GM21390 (cell line): ENCODE measurements at regions not wholly inside any gene's neighbourhood (a gene's known extent, or its start where the extent isn't known, plus 50 kb on each side); places are given as distances from the start of the nearest gene placed in this dataset.
"Not testable (repeated sequence)": the region's sequence is repeated elsewhere in the genome, so short reads cannot be mapped to it uniquely, and the experiment has no call there.

Experiments used
- ATAC-seq: cut with Tn5 transposase; IDR thresholded peaks from one replicate; pipeline ENCODE4 v1.9.1; 2021; ENCODE audit not compliant: unreplicated experiment

DNA sequence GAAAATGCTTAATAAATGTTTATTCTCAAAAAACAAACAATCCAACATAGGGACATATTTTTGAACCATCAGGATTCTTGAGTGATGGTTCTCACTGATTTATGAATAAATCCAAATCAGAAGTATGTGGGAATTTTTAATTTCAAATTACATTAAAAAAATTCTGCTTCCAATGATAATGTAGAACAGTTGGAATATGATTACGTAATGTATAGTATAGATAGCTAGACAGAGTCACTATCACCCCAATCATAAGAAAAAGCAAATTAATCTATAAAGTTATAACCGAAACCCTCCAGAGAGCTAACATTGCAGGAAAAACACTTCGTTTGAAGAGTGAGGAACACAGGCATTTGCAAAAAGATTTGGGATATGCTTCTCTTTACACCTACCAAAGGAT, 1600.6 kb upstream of the B3GALT2 start:
- ATAC-seq: no peak

DNA sequence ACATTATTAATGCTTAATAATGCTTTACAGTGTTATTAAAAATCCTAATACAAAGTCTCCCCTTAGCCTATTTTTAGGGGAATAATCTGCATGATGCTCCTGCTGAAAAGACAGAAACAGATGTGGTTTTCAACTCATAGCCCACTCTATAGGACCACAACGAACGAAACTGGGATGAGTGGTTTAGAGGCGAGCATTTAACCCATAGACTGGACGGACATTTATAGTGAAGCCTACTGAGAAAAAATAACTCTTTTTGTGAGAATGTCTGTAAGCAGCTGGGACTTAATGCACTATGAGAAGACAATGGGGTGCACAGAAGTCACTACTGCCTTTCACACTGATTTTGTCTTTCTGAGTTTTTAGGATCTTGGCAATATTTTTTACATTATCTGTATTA, 1599.6 kb upstream of the B3GALT2 start:
- ATAC-seq: no peak

DNA sequence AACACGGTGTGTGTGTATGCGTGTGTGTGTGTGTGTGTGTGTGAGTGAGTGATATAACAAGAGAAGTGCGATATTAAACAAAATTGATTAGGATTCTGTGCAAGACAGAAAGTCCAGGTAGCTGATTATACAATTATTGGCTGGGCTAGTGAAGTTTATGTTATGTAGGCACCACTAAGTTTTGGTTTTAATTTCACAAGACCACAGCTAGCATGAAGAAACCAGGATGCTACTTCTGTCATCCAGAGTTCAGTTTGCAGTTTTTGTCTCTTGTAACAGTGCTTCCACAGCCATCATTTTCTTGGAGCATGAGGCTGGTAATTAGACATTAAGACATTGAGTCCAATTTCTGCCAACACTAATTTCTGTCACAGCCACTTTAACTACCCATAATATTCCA, 1590.2 kb upstream of the B3GALT2 start:
- ATAC-seq: no peak

DNA sequence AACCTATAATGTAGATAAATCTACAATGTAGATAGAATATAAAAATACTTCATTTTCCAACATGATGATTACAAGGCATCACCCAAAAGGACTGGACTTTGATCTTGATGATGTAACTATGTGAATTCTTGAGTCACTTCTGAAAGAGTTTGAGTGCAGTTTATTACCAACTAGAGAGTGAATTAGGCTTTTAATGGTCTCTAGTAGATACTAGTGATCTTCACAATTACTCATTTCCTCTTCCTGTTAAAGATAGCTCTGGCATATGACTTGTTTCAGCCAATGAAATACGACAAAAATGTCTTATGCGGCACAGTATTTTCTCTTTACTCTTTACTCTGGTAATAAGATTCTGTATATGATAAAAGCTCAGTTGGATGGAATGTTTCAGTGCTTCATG, 1588.1 kb upstream of the B3GALT2 start:
- no peak for ATAC-seq

DNA sequence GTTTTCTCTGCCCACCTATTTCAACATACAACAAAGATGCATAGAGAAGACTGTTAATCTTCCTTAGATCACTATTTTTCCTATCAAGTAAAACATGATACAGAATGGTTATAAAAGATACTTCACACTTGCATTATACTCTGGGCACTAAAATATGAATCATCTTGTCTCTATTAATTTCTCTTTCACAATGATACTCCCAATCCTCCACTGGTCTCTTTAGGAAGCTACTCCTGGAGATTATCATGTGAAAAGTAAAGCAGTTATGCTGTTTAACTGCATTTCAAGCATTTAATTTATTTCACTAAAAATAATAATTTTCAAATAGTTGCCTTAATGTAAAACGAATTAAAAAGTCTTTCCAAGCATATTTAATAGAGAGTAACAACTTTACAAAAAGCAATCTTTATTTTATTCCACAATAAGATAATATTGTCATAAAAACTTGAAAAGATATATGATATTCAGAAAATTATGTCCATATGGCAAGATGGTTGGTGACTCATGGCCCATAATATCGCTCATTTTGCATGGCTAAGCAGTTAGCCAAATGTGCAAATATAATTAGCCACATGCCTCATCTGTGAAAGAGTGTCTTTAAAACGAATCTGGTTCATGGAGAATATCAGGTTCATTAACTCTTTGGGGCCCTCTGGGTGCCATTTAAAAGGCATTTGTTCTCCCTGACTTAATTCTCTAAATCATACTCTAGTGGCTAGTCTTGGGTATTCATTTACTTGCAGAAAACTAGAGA, 1569.0 kb upstream of the B3GALT2 start:
- no peak for ATAC-seq

DNA sequence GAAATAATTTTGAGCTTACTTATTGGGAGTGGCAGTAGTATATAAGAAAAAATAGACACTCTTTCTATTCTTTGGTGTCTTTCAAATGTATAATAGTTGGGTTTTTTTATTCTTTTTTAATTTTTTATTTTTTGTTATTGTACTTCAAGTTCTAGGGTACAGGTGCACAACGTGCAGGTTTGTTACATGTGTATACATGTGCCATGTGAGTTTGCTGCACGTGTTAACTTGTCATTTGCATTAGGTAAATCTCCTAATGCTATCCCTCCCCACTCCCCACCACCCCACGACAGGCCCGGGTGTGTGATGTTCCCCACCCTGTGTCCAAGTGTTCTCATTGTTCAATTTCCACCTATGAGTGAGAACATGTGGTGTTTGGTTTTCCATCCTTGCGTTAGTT, 1552.4 kb upstream of the B3GALT2 start:
- ATAC-seq: not testable (repeated sequence)

DNA sequence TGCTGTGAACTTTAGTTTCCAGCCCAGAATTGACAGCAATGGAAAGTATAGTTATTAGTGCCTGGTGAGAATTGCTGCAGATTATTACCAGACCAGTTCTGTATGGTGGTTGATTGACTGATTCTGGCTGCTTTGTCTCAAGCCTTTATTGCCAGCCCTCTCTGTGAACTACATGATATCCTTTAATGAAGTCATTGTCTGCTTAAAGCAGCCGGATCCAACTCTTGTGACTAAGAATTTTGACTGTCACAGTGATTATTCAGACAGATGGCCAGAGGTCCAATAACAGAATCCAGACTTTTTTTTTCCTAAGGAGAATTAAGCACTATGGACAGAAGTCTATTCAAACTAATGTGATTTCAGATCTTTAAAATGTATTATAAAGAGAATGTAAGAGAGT, 1548.6 kb upstream of the B3GALT2 start:
- no peak for ATAC-seq

DNA sequence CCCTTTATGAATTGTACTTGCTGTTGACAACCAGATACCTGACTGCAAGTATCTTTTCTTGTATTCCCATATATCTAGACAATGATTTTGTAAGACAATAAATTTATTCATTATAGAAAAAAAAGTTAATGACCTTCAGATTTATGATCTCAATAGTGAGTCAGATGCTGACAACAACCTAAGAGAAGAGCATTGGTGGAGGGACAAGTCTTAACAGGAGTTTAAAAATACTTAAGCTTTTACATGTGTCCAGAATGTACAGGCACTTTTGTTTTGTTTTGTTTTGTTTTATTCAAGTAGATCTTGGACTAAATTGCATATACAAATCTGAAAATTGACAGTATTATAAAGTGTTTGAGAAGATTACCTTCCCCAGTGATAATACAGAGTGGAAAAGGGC, 1544.6 kb upstream of the B3GALT2 start:
- ATAC-seq: no peak

DNA sequence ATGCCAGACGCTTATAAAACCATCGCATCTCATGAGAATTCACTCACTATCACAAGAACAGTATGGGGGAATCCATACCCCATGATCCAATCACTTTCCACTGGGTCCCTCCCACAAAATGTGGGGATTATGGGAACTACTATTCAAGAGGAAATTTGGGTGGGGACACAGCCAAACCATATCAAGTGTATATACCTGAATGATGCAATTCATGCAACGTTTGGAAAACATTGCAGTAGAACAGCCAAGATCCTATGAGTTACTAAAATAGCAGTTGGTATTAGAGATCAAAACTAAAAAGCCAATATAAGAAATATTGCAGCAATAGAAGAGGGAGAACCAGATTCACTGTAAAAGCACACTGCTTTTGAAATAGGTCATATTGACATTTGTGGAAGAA, 1543.9 kb upstream of the B3GALT2 start:
- no peak for ATAC-seq

DNA sequence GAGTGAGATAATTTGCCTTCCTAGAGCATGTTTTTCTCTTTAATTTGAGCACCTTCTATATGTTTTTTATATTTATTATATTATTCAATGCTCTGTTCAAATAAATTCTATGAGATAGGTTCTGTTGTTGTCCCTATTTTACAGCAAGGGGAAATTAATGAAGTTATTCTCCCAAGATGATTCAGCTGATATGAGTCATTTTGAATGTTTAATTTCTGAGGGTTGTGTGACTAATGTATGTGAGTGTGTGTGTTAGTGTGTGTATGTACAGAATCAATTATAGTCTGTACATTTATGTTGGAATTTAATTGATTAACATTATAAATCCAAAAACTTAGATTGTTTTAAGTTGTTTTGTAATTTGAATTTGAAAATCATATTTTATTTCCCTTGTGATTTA, 1536.7 kb upstream of the B3GALT2 start:
- no peak for ATAC-seq

DNA sequence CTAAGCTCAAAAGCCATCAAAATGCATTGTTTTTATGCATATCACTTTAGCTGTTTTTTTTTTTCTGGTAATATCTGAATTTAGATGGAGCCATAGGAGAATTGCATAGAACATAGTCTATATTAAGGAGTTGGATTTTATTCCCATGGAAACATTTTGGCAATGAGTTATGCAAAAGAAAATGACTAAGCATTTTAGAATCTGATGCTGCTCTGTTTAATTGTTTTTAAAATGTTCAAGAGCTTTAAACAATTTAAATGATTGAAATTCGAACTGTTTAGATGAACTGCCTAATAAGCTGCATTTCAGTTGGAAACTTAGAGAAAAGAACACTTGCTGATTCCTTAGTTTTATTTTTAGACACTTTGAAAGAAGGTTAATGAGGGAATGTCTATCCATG, 1531.5 kb upstream of the B3GALT2 start:
- ATAC-seq: no peak

DNA sequence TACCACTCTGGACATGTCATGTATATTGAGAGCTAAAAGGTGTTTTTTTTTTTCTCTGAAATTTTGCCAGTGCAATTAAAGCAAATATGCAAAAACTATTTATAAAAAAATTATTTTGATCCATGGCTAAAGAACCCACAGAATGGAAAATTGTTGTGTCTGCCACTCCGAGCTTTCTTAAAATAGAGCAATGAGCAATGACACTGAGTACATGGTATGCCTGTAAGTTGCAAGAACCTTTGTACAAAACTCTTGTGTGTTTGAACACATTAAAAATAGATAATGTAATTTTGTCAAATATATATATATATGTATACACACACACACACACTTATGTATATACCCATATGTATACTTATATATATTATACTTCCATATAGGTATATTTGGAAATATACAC, 1530.9 kb upstream of the B3GALT2 start:
- no peak for ATAC-seq

DNA sequence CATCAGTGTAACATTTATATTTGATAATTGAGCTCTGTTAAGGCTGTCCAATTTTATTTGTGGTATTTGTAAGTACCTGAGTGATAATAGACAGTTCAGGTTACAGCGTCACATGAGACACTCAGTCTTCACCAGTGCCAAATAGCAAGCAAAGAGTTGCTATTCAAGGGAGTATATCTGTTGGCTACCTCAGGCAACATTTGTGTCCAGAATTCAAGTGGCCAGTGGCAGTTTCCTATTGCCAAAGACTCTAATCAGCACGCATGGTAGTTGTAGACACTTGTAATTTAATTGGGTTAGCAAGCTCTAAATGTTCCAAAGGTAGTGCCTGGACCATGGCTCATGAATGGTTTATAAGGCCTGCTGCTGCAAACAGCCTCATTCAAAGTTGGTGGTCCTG, 1524.3 kb upstream of the B3GALT2 start:
- ATAC-seq: no peak

DNA sequence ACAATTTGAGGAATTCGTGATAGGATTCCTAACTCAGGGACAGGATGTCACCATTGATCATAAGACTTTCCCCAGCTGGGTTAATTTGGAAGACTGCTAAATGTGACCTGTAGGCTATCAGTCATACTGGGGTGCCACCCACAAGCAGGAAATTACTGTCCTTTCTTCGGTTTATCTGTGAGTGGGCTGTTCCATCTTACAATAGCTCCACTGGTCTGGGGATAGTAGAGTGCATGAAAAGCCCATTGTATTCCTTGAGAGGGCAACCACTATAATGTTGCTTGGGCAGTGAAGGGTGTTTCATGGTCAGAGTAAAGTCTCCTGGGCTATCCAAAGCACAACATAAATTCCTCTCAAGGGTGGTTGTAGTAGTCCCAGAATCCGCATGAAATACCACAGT, 1523.0 kb upstream of the B3GALT2 start:
- no peak for ATAC-seq

DNA sequence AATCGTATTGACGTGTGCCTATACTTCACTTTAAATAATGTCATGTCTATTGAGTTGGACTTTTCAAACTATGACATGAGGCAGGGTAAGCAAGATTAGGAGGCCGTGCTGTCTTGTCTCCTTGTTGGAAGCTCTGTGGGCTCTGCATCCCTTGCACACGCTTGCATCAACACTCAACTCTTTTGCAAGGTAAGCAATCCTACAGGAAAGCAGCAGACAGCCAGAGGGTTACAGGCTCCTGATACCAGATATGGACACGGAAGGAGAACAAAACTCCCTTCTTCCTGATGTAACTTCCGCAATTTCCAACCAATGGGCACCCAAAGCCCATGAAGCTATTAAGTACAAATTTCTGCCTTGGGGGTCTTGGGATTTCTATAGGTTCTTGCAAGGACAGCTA, 1520.7 kb upstream of the B3GALT2 start:
- ATAC-seq: no peak

DNA sequence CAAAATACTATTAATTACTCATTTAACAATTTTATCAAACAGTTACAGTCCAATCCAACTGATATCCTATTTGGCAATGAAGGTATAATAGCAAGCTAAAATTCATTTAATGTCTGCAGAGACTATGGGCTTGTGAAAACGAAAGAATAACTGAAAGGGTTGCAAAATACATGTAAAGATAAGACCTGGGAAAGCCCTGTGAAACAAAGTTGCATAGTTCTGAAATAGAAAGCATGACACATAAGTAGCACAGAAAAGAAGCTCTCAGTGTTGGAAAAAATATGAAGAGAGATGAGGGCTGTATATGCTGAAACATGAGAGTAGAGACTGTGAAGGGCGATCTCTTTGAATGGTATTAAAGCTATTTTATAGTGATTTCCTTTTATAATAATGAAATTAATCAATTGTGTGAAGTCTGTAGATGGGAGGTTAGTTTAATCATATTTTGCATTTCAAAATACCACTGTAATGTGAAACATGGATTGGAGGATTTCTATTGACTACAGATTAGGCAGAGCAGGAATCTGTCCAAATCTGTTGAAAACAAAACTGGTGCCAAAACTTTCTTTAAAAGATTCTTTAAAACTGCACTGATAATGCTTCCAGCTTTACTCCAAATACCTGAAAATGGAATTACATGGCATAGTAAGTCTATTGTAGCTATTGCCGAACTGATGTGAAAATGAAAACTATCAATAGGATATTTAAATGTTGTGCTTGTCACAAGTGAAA, 1518.9 kb upstream of the B3GALT2 start:
- peak; percentile 87 for ATAC-seq

DNA sequence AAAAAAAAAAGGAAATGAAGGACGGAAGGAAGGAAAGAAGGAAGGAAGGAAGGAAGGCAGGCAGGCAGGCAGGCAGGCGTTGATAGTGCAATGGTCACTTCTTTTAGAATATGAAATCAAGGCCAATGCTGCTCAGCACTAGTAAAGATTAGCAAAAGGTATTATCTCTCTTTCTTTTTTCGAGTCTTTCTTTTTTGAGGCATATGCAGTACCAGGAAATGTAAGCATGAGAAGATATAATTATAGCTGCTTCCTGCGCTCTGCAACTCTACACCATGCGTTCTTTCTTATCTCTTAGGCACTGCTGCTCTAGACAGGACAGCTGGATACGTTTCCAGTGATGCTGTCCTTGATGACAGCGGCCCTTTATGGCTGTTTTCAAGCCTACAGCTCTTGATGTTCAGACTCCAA, 1512.5 kb upstream of the B3GALT2 start:
- no peak for ATAC-seq

DNA sequence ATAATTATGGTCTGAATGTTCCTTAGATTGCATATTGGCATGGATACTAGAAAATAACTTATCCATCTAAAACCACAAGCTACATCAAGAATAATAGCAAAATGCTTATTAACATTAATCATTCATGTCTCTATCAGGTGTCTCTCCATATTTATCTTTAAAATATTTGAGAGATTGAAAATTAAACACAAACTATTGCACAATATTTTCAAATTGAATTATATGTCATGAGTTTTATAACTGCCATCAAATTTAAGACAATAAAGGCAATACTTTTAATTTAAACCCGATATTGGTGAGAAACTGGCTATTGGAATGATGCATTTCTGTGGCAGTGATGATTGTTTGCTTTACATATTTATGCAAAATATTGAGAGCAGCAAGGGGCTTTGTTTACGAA, 1506.8 kb upstream of the B3GALT2 start:
- no peak for ATAC-seq

DNA sequence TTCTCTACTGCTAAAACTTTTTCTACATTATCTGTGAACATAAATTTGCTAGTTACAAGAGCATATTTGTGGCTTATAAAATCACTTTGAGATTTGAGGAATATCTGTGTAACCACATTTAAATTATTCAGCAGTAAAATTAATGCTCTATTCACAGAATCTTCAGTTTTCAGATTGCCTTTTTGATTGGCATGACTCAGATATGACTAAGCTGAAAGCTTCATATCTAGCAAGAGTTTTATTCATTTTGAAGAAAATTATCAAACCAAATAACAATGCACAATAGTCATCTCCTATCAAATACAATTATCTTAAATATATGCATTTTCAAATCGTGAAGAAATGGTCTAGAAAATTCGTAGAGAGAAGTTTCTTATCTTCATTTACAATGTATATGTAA, 1498.2 kb upstream of the B3GALT2 start:
- no peak for ATAC-seq

DNA sequence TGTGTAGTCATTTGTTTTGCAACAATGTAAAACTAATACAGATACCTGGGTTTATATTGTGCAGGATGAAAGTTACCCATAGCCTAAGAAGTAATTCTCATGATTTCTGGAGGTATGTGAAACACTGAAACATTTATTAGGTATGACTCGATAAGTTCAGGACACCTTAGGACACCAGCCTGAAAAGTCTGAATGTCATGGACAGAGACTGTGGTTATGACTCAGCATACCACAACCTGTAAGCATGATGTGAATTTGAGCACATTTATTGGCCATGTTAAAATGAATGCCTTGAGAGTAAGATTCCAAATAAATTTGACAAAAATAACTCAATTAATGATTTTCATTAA, 1471.7 kb upstream of the B3GALT2 start:
- peak; percentile 46 for ATAC-seq

DNA sequence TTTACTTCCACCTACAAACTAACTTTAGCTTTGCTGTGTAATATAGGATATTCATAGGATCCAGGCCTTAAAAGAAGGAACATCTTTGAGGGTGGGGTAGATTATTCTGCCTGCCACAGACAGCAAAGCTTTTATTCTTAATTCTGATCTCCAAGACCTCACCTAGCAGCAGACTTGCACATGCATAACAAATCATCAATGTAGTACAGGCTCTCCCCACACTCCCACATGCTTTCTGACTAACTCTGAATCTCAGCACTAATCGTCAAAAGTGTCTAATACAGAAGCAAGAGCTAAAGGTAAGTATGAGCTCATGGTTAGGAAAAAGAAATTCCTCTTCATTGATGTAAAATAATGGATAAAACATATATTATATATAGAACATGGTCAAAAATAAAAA, 1468.5 kb upstream of the B3GALT2 start:
- ATAC-seq: no peak

DNA sequence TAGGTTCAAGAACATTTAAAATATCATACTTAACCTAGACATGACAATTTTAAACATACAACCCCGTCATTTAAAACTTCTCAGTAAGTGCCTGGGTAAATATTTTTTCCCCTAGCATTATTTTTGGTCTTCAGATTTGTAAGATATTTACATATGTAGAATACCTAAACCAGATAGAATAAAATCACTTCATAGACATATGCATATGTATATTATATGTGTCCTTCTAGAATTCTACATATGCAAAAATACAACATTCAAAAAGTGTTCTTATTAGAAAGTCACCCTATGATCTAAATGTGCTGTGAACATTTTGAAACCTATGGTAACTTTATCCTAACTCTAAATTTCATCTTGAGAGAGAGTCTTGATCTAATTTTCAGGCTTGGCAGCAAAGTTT, 1467.0 kb upstream of the B3GALT2 start:
- no peak for ATAC-seq

DNA sequence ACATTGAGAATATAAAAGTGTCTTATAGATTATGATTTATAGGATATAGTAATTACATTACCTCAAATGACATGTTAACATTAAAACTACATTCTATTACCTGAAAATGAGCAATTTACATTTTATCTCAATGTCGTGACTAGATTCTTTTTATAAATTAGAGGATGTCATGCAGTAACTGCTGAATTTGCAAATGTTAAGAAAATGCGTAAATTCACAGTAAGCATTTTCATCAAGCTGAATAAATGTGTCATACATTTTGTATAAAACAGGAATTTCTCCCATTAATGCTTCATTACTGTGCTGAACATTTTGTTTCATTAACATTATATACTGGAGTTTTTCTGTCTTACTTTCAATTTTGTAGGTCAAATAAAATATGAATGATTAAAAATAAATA, 1460.7 kb upstream of the B3GALT2 start:
- no peak for ATAC-seq
